ENCODE measurements at regions not wholly inside any gene's neighbourhood (a gene's known extent, or its start where the extent isn't known, plus 50 kb on each side); places are given as distances from the start of the nearest gene placed in this dataset.

- no peaks in the 10 kb centered on the region for H3F3A ChIP-seq (ENCODE audit: low read depth)
- H3K79me2 ChIP-seq (ENCODE audit: insufficient read depth, low read length) = no peaks in the 10 kb centered on the region
- no peak overlapping the region for H3K4me3 ChIP-seq (ENCODE audit: low read length, poor library complexity, severe bottlenecking)
- H3K9me3 ChIP-seq (ENCODE audit: insufficient read depth, low read depth, low read length) = no peaks in the 10 kb centered on the region
- H3K9ac ChIP-seq (ENCODE audit: low read depth, low read length, poor library complexity, severe bottlenecking) = no peak overlapping the region
- no peaks in the 10 kb centered on the region for H3K27me3 ChIP-seq (ENCODE audit: insufficient read depth, low read length, poor library complexity, severe bottlenecking)
- H3K9me2 ChIP-seq (replicated peaks; ENCODE audit: low read depth, low read length) = no peaks in the 10 kb centered on the region
- H3K4me2 ChIP-seq (ENCODE audit: low read depth, low read length, poor library complexity, severe bottlenecking) = no peak overlapping the region
- H3K36me3 ChIP-seq (ENCODE audit: insufficient read depth, low read length) = no peaks in the 10 kb centered on the region
- H3K4me1 ChIP-seq (ENCODE audit: insufficient read depth, low read length, poor library complexity, severe bottlenecking) = no peaks in the 10 kb centered on the region
- H2AFZ ChIP-seq (ENCODE audit: low read length) = no peak overlapping the region
- no peaks in the 10 kb centered on the region for H4K20me1 ChIP-seq (ENCODE audit: insufficient read depth, low read length, poor library complexity, severe bottlenecking)
- TF ChIP-seq EZH2phosphoT487 (IDR thresholded peaks at IDR 0.05; ENCODE audit: borderline replicate concordance) = no peak
- TF ChIP-seq CTCF (conservative IDR thresholded peaks at IDR 0.05; ENCODE audit: low read length) = no peak
Observed at GRCh38 chr21:35451276-35451675, 402.2 kb upstream of the RUNX1 start.

GRCh38 chr21:35450830-35451229 is 401.7 kb upstream of the RUNX1 start:
- TF ChIP-seq EZH2phosphoT487 (IDR thresholded peaks at IDR 0.05; ENCODE audit: borderline replicate concordance) = no peak
- TF ChIP-seq CTCF (conservative IDR thresholded peaks at IDR 0.05; ENCODE audit: low read length) = no peak
- Histone ChIP-seq H3K4me2 (ENCODE audit: low read depth, low read length, poor library complexity, severe bottlenecking) (no peak overlapping the region), H3K4me3 (ENCODE audit: low read length, poor library complexity, severe bottlenecking) (no peak overlapping the region)

GRCh38 chr21:35449846-35450245 is 400.7 kb upstream of the RUNX1 start:
- Histone ChIP-seq H3K4me2 (ENCODE audit: low read depth, low read length, poor library complexity, severe bottlenecking) (no peak overlapping the region), H4K20me1 (ENCODE audit: insufficient read depth, low read length, poor library complexity, severe bottlenecking) (no peaks in the 10 kb centered on the region), H3K9ac (ENCODE audit: low read depth, low read length, poor library complexity, severe bottlenecking) (no peak overlapping the region), H3K36me3 (ENCODE audit: insufficient read depth, low read length) (no peaks in the 10 kb centered on the region), H3K4me1 (ENCODE audit: insufficient read depth, low read length, poor library complexity, severe bottlenecking) (no peaks in the 10 kb centered on the region), H3K9me2 (replicated peaks; ENCODE audit: low read depth, low read length) (no peaks in the 10 kb centered on the region), H3K79me2 (ENCODE audit: insufficient read depth, low read length) (no peaks in the 10 kb centered on the region), H3K27me3 (ENCODE audit: insufficient read depth, low read length, poor library complexity, severe bottlenecking) (no peaks in the 10 kb centered on the region), H3K9me3 (ENCODE audit: insufficient read depth, low read depth, low read length) (no peaks in the 10 kb centered on the region), H3K4me3 (ENCODE audit: low read length, poor library complexity, severe bottlenecking) (no peak overlapping the region), H3F3A (ENCODE audit: low read depth) (no peaks in the 10 kb centered on the region), H2AFZ (ENCODE audit: low read length) (no peak overlapping the region)
- TF ChIP-seq CTCF (conservative IDR thresholded peaks at IDR 0.05; ENCODE audit: low read length) = no peak
- TF ChIP-seq EZH2phosphoT487 (IDR thresholded peaks at IDR 0.05; ENCODE audit: borderline replicate concordance) = no peak

More at GRCh38 chr21:35450830-35451229, 401.7 kb upstream of the RUNX1 start:
- H4K20me1 ChIP-seq (ENCODE audit: insufficient read depth, low read length, poor library complexity, severe bottlenecking) = no peaks in the 10 kb centered on the region
- no peaks in the 10 kb centered on the region for H3K9me3 ChIP-seq (ENCODE audit: insufficient read depth, low read depth, low read length)
- H3F3A ChIP-seq (ENCODE audit: low read depth) = no peaks in the 10 kb centered on the region
- no peaks in the 10 kb centered on the region for H3K36me3 ChIP-seq (ENCODE audit: insufficient read depth, low read length)
- H3K4me1 ChIP-seq (ENCODE audit: insufficient read depth, low read length, poor library complexity, severe bottlenecking) = no peaks in the 10 kb centered on the region
- H2AFZ ChIP-seq (ENCODE audit: low read length) = no peak overlapping the region
- no peak overlapping the region for H3K9ac ChIP-seq (ENCODE audit: low read depth, low read length, poor library complexity, severe bottlenecking)
- no peaks in the 10 kb centered on the region for H3K27me3 ChIP-seq (ENCODE audit: insufficient read depth, low read length, poor library complexity, severe bottlenecking)
- H3K79me2 ChIP-seq (ENCODE audit: insufficient read depth, low read length) = no peaks in the 10 kb centered on the region
- H3K9me2 ChIP-seq (replicated peaks; ENCODE audit: low read depth, low read length) = no peaks in the 10 kb centered on the region
